SK-N-SH treated with all-trans-retinoic acid at 6 μM for 48 hours (cell line): ENCODE measurements at regions not wholly inside any gene's neighbourhood (a gene's known extent, or its start where the extent isn't known, plus 50 kb on each side); places are given as distances from the start of the nearest gene placed in this dataset.

Experiments used
- ARNTL ChIP-seq: fragments of 450-650 bp; formaldehyde crosslinking; IDR thresholded peaks from 2 replicates; pipeline ENCODE4 v1.5.0; 2020; ENCODE audit warnings: low read depth, mild to moderate bottlenecking, moderate library complexity, borderline replicate concordance
- BACH2 ChIP-seq: fragments of 250-450 bp; sonication (Bioruptor Pico); IDR thresholded peaks from 2 replicates; pipeline ENCODE4 v1.9.0; 2021; ENCODE audit warnings: mild to moderate bottlenecking, borderline replicate concordance
- CREB5 ChIP-seq: fragments of 250-450 bp; sonication (Bioruptor Pico); IDR thresholded peaks from 2 replicates; pipeline ENCODE4 v1.5.1; 2020; ENCODE audit warnings: low read depth, mild to moderate bottlenecking, moderate library complexity
- CSRNP3 ChIP-seq: fragments of 250-450 bp; sonication (Bioruptor Pico); IDR thresholded peaks from 2 replicates; pipeline ENCODE4 v1.5.1; 2021; ENCODE audit warnings: mild to moderate bottlenecking, moderate library complexity
- ESRRG ChIP-seq: fragments of 250-450 bp; sonication (Bioruptor Pico); IDR thresholded peaks from 2 replicates; pipeline ENCODE4 v1.6.1; 2021; ENCODE audit warnings: mild to moderate bottlenecking
- GLIS3 ChIP-seq: fragments of 250-450 bp; sonication (Bioruptor Pico); IDR thresholded peaks from 2 replicates; pipeline ENCODE4 v1.5.0; 2020; ENCODE audit warnings: mild to moderate bottlenecking, moderate library complexity
- POU6F1 ChIP-seq: fragments of 250-450 bp; sonication (Bioruptor Pico); IDR thresholded peaks from 2 replicates; pipeline ENCODE4 v1.8.0; 2021; ENCODE audit warnings: low read depth, mild to moderate bottlenecking, moderate library complexity, borderline replicate concordance
- RARB ChIP-seq: fragments of 250-450 bp; sonication (Bioruptor Pico); IDR thresholded peaks from 2 replicates; pipeline ENCODE4 v1.8.0; 2021; ENCODE audit warnings: mild to moderate bottlenecking, moderate library complexity
- ZFP3 ChIP-seq: fragments of 250-450 bp; sonication (Bioruptor Pico); IDR thresholded peaks from 2 replicates; pipeline ENCODE4 v1.5.0; 2020; ENCODE audit warnings: mild to moderate bottlenecking, moderate library complexity
- ZFP30 ChIP-seq: fragments of 450-650 bp; formaldehyde crosslinking; IDR thresholded peaks from 2 replicates; pipeline ENCODE4 v1.5.0; 2022; ENCODE audit warnings: mild to moderate bottlenecking, moderate library complexity
- ZNF565 ChIP-seq: fragments of 450-650 bp; formaldehyde crosslinking; conservative IDR thresholded peaks from 2 replicates; pipeline ENCODE4 v1.5.0; 2020; ENCODE audit warnings: low read depth, mild to moderate bottlenecking, moderate library complexity
- ZNF70 ChIP-seq: fragments of 450-650 bp; formaldehyde crosslinking; IDR thresholded peaks from 2 replicates; pipeline ENCODE4 v1.5.0; 2020; ENCODE audit warnings: mild to moderate bottlenecking, moderate library complexity
- TF ChIP-seq, protein P1 (sequence below): fragments of 250-450 bp; sonication (Bioruptor Pico); IDR thresholded peaks from 2 replicates; pipeline ENCODE4 v1.8.0; 2020; ENCODE audit warnings: mild to moderate bottlenecking, moderate library complexity, borderline replicate concordance

- TF ChIP-seq ZFP3 (CRISPR knock-in tag) (no peak), ZFP30 (CRISPR knock-in tag) (no peak), BACH2 (CRISPR knock-in tag) (no peak), POU6F1 (CRISPR knock-in tag) (no peak), RARB (no peak), CREB5 (CRISPR knock-in tag) (no peak), ARNTL (CRISPR knock-in tag) (no peak), GLIS3 (CRISPR knock-in tag) (no peak), ESRRG (no peak), CSRNP3 (CRISPR knock-in tag) (no peak), ZNF70 (CRISPR knock-in tag) (no peak), ZNF565 (no peak)
- TF ChIP-seq, protein P1, sequence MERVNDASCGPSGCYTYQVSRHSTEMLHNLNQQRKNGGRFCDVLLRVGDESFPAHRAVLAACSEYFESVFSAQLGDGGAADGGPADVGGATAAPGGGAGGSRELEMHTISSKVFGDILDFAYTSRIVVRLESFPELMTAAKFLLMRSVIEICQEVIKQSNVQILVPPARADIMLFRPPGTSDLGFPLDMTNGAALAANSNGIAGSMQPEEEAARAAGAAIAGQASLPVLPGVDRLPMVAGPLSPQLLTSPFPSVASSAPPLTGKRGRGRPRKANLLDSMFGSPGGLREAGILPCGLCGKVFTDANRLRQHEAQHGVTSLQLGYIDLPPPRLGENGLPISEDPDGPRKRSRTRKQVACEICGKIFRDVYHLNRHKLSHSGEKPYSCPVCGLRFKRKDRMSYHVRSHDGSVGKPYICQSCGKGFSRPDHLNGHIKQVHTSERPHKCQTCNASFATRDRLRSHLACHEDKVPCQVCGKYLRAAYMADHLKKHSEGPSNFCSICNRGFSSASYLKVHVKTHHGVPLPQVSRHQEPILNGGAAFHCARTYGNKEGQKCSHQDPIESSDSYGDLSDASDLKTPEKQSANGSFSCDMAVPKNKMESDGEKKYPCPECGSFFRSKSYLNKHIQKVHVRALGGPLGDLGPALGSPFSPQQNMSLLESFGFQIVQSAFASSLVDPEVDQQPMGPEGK (CRISPR knock-in tag) = no peak
These were observed 116.9 kb upstream of the TLR4 start for GRCh38 chr9:117587263-117587662.
